Heart right ventricle (tissue), 16 donors: ENCODE measurements at regions not wholly inside any gene's neighbourhood (a gene's known extent, or its start where the extent isn't known, plus 50 kb on each side); places are given as distances from the start of the nearest gene placed in this dataset.

Experiments used
- ATAC-seq, 8 donors: fragments of 200-7000 bp; cut with Tn5 transposase; one replicate each; pipeline ENCODE4 v1.9.1; 2020; ENCODE audit warnings: mild to moderate bottlenecking in 8 of 8, moderate library complexity in 8 of 8, moderate number of reproducible peaks in 1 of 8
- DNase-seq, 2 donors: peaks; one replicate each; pipeline ENCODE4 v3.0.0-alpha.2; 2020
- H3K27ac ChIP-seq, 10 donors: fragments of 200-600 bp; sonication (generic) in 2 of 10; one replicate each; pipeline versions ENCODE4 v1.5.0 to v1.8.0; 2020 to 2022; ENCODE audit warnings: mild to moderate bottlenecking in 3 of 10
- H3K27me3 ChIP-seq, 7 donors: fragments of 200-600 bp; one replicate each; pipeline ENCODE4 v1.8.0; 2021 to 2022; ENCODE audit warnings: mild to moderate bottlenecking in 2 of 7
- H3K36me3 ChIP-seq, 9 donors: fragments of 200-600 bp; sonication (generic) in 1 of 9; one replicate each; pipeline versions ENCODE4 v1.5.0 to v1.8.0; 2020 to 2022; ENCODE audit warnings: mild to moderate bottlenecking in 2 of 9
- H3K4me1 ChIP-seq, 9 donors: fragments of 200-600 bp; sonication (generic) in 1 of 9; one replicate each; pipeline versions ENCODE4 v1.5.0 to v1.8.0; 2020 to 2022; ENCODE audit warnings: mild to moderate bottlenecking in 4 of 9
- H3K4me3 ChIP-seq, 10 donors: fragments of 200-600 bp; sonication (generic) in 2 of 10; one replicate each; pipeline versions ENCODE4 v1.5.0 to v1.8.0; 2020 to 2022; ENCODE audit warnings: mild to moderate bottlenecking in 7 of 10, moderate library complexity in 2 of 10
- H3K9me3 ChIP-seq, 11 donors: fragments of 200-600 bp in 10 of 11; sonication (generic) in 2 of 11; one replicate each; pipeline versions ENCODE4 v1.5.0 to v1.8.0; 2013 to 2022; ENCODE audit warnings: mild to moderate bottlenecking in 2 of 11, control low read depth in 1 of 11, moderate library complexity in 1 of 11
- WGBS, 2 donors: extraction: QIAGEN DNeasy Blood & Tissue Kit; methylation state at CpG; one replicate each; pipeline ENCODE4 v1.1.7; 2013; ENCODE audit warnings: inconsistent platforms in 1 of 2; 5-methylcytosine and 5-hydroxymethylcytosine counted together
- intact Hi-C, 10 donors: fragments of 100-400 bp; cut with DNase I; formaldehyde crosslinking; loops; one replicate each; pipeline versions ENCODE4 v1.11.1 to v1.14.2; 2022
- TF ChIP-seq, protein P1 (sequence below), 9 donors: fragments of 200-600 bp; sonication (generic) in 2 of 9; IDR thresholded peaks; one replicate each; pipeline versions ENCODE4 v1.5.0 to v1.8.0; 2021 to 2022; ENCODE audit warnings: antibody characterized with exemption in 9 of 9, mild to moderate bottlenecking in 5 of 9, moderate library complexity in 1 of 9
- donor health status: Arrhythmogenic right ventricular cardiomyopathy.
- donor health status: ischemic (EF 13 %, LVEDD 7.1; RV severe dilation, severe dysfunction).
- donor health status: healthy with polysubstance abuse.
- donor health status: DM: no; HTN: yes; CAD: no.
- donor health status: DM: no; HTN: no; CAD: no.
- donor health status: ischemic (EF 25% LVEDD 6.9; RV normal size, moderate dysfunction).
- donor health status: ischemic (EF 25% LVEDD 5.7; RV mildly dilated, moderate dysfunction).
- donor health status: healthy.
- donor health status: DM: yes; HTN: yes; CAD: no.
- donor health status: Ischemic cardiomyopathy.
- donor health status: ischemic (EF 35%, LVEDD 5.7; RV mildly dilated, moderate dysfunction).
- donor health status: nonischemic (EF 11% LVEDD 7.7; RV severe dilation, severe dysfunction).
- donor health status: DM: yes; HTN: yes; CAD: no.
- donor health status: PGD.
- donor health status: ischemic (EF 29% LVEDD 5.4; RV normal size, mild dysfunction).
- donor health status: nonischemic (EF 23%, LVEDD 6.1; RV moderate dilation, normal function).

DNA sequence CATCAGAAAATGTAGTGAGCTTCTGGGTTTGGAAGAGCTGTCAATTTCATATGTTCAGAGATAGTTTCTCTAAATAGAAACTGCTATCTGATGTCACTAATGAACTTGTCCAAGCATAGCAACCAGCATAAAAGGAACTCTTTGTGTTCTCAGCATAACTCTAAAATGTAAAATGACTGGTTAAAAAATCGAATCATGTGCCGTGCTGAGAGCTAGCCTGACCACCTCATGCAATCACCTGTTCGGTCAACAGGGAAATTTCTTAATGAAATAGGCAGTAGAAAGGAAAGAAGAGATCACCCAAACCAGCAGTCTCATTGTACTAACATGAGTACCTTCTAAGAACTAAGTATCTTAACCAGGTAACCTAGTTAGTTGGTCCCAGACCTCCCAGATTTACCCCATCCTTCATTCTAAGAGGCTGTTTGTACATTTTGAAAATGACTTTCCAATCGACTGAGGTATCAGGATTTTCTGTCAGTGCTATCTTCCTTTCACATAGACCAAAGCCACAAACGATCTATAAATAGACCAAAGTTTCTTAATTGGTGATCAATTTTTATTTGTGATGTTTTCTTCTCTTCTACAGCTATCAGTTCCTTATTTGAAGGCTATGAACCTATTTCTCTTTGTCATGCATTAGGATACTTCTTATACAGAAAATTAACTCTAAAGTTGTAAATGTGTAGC is 147.3 kb downstream of the TLR5 start:
- peaks cover 3 to 38% (median 34%) of the 10 kb centered on the region in 9 donors for H3K4me1 ChIP-seq
- TF ChIP-seq, protein P1, sequence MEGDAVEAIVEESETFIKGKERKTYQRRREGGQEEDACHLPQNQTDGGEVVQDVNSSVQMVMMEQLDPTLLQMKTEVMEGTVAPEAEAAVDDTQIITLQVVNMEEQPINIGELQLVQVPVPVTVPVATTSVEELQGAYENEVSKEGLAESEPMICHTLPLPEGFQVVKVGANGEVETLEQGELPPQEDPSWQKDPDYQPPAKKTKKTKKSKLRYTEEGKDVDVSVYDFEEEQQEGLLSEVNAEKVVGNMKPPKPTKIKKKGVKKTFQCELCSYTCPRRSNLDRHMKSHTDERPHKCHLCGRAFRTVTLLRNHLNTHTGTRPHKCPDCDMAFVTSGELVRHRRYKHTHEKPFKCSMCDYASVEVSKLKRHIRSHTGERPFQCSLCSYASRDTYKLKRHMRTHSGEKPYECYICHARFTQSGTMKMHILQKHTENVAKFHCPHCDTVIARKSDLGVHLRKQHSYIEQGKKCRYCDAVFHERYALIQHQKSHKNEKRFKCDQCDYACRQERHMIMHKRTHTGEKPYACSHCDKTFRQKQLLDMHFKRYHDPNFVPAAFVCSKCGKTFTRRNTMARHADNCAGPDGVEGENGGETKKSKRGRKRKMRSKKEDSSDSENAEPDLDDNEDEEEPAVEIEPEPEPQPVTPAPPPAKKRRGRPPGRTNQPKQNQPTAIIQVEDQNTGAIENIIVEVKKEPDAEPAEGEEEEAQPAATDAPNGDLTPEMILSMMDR (IDR thresholded peaks at IDR 0.05): no peak
- DNase-seq (no peak), ATAC-seq (peak in 1 of 8 donors; percentile 11)
- H3K9me3 ChIP-seq: no peaks in the 10 kb centered on the region
- intact Hi-C loops: loop anchor here in 1 of 10 donors (10.0 kb wide), 1 partner anchor 181 kb away; the partner anchor contains the start of gene DISP1
- peak overlapping the region in 5 of 10 donors; percentile 34 to 70 (median 66) for H3K27ac ChIP-seq
- H3K27me3 ChIP-seq: no peaks in the 10 kb centered on the region
- H3K36me3 ChIP-seq: peaks cover 0 to 49% (median 0%) of the 10 kb centered on the region in 9 donors
- no peak overlapping the region for H3K4me3 ChIP-seq
- WGBS, 2 donors: 62 to 69% methylated on average over 5 of the region's 5 CpGs

DNA sequence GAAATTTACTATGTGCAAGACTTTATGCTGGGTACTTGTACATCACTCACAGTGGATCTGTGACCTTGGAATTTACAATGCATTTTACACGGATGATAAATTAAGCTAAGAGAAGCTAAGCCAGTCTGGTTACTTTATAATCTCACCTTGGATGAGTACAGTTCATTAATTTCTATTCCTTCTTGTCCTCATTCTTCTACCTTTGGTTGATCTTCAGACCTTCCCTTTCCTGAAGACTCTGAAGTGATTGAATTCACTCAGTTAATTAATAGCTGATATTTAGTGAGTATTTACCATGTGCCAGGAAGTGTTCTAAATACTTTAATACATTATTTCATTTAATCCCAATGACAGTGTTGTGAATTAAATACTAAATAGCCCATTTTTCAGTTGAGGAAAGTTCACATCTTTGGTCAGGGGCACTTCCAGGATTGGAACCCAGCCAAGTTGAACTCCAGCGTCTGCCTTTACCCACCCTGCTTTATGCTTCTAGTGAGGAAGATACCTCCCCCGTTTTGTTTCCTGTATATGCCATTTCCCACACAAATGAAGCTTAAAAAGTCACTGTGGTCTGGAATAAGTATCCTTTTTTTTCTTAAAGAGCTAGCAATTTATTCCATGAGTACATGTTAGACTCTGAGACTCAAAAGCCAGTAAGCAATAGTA is 146.6 kb downstream of the TLR5 start:
- Histone ChIP-seq H3K9me3 (no peaks in the 10 kb centered on the region), H3K36me3 (peaks cover 0 to 42% (median 0%) of the 10 kb centered on the region in 9 donors), H3K27me3 (no peaks in the 10 kb centered on the region), H3K4me1 (peaks cover 3 to 38% (median 34%) of the 10 kb centered on the region in 9 donors), H3K27ac (peak overlapping the region in 3 of 10 donors; percentile 6 to 70 (median 62)), H3K4me3 (no peak overlapping the region)
- 48 to 66% methylated on average over 3 of the region's 3 CpGs for WGBS, 2 donors
- ATAC-seq (peak in 2 of 8 donors; percentile 42 to 63), DNase-seq (no peak)
- intact Hi-C loops: loop anchor here in 1 of 10 donors (10.0 kb wide), 1 partner anchor 182 kb away; the partner anchor contains the start of gene DISP1
- TF ChIP-seq, protein P1 (IDR thresholded peaks at IDR 0.05): no peak

- H3K4me3 ChIP-seq: no peak overlapping the region
- peaks cover 0 to 68% (median 25%) of the 10 kb centered on the region in 9 donors for H3K36me3 ChIP-seq
- H3K9me3 ChIP-seq: no peaks in the 10 kb centered on the region
- no peak overlapping the region for H3K27ac ChIP-seq
- intact Hi-C loops: no loop called here
- H3K27me3 ChIP-seq: no peaks in the 10 kb centered on the region
- no peak for DNase-seq
- ATAC-seq: no peak
- peaks cover 2 to 17% (median 13%) of the 10 kb centered on the region in 9 donors for H3K4me1 ChIP-seq
- TF ChIP-seq, protein P1 (IDR thresholded peaks at IDR 0.05): no peak
Measured at GRCh38 chr1:223000632-223001031, 142.4 kb downstream of the TLR5 start.

DNA sequence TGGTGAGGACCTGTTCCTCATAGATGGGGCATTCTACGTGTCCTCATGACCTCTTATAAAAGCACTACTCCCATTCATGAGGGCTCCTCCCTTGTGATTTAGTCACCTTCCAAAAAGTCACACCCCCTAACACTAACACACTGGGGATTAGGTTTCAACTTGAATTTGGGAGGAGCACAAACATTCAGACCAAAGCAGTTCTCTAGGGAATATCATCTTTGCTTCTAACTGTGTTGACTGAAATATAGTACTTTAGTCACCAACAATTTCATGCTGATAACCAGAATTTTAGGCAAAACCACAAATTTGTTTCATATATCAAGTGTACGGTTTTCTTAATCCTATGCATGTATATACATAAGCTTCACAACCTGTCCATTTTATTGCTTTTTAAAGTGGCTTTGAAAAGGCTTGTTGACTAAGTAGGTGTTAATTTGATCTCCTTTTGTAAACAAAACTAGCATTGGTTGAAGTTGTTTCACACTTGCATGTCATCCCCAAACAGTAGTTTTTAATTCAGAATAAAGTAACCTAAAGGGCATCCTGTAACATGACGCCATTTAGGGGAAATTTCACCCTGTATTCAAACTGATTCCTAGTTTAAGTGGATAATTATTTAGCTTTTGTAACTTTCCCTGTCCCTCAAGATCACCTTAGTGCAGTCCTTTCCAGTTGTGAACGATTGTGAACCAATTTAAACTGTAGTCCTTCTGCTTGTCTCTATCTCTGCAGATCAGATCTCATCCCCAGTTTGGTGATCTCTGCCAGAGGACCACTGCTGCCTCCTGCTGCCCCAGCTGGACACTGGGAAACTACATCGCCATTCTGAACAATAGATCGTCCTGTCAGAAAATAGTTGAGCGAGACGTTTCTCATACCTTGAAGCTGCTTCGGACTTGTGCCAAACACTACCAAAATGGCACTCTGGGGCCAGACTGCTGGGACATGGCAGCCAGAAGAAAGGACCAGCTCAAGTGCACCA is 141.1 kb downstream of the TLR5 start:
- peaks cover 0 to 81% (median 25%) of the 10 kb centered on the region in 9 donors for H3K36me3 ChIP-seq

More for the DNA sequence above, 141.1 kb downstream of the TLR5 start:
- TF ChIP-seq, protein P1 (IDR thresholded peaks at IDR 0.05): peak in 1 of 9 donors; percentile 12
- no peak for DNase-seq
- WGBS, 2 donors: 90% methylated on average over 9 of the region's 9 CpGs
- Histone ChIP-seq H3K27ac (no peak overlapping the region), H3K4me1 (peaks cover 0 to 4% (median 0%) of the 10 kb centered on the region in 9 donors), H3K27me3 (no peaks in the 10 kb centered on the region), H3K9me3 (no peaks in the 10 kb centered on the region), H3K4me3 (no peak overlapping the region)
- no peak for ATAC-seq
- intact Hi-C loops: no loop called here
